Gastrocnemius medialis (tissue), 4 donors: ENCODE measurements at regions not wholly inside any gene's neighbourhood (a gene's known extent, or its start where the extent isn't known, plus 50 kb on each side); places are given as distances from the start of the nearest gene placed in this dataset.

Source experiments
- ATAC-seq, 2 donors: fragments of 150-250 bp; one replicate each; pipeline ENCODE4 v1.9.1; 2016
- DNase-seq, 2 donors: peaks; one replicate each; pipeline ENCODE4 v3.0.0-alpha.2; 2019
- H3K27ac ChIP-seq, 4 donors: fragments of 200-600 bp; sonication (generic); 1 replicate in 1 of 4; 2 replicates in 3 of 4; pipeline ENCODE4 v1.5.1; 2016 to 2018; ENCODE audit warnings: mild to moderate bottlenecking in 2 of 4, moderate library complexity in 1 of 4
- H3K27me3 ChIP-seq, 3 donors: fragments of 200-600 bp; sonication (generic) in 2 of 3; 1 replicate in 1 of 3; 2 replicates in 2 of 3; pipeline versions ENCODE4 v1.5.1 to v1.6.0; 2016 to 2019; ENCODE audit warnings: mild to moderate bottlenecking in 1 of 3, moderate library complexity in 1 of 3
- H3K36me3 ChIP-seq, 2 donors: fragments of 200-600 bp; sonication (generic) in 1 of 2; one replicate each; pipeline ENCODE4 v1.5.1; 2017 to 2018
- H3K4me1 ChIP-seq, 2 donors: fragments of 200-600 bp; sonication (generic) in 1 of 2; one replicate each; pipeline ENCODE4 v1.5.1; 2016 to 2017; ENCODE audit warnings: mild to moderate bottlenecking in 2 of 2
- H3K4me3 ChIP-seq, 4 donors: fragments of 200-600 bp; sonication (generic) in 3 of 4; 1 replicate in 1 of 4; 2 replicates in 3 of 4; pipeline ENCODE4 v1.5.1; 2016 to 2019; ENCODE audit warnings: mild to moderate bottlenecking in 2 of 4
- H3K9me3 ChIP-seq, 3 donors: fragments of 200-600 bp; sonication (generic) in 2 of 3; 1 replicate in 1 of 3; 2 replicates in 2 of 3; pipeline ENCODE4 v1.5.1; 2016 to 2019
- POLR2A ChIP-seq, 2 donors: fragments of 450-650 bp; IDR thresholded peaks; one replicate each; pipeline ENCODE4 v1.6.1; 2017; ENCODE audit warnings: antibody characterized with exemption in 2 of 2, mild to moderate bottlenecking in 2 of 2, moderate library complexity in 2 of 2
- in situ Hi-C, 4 donors: fragments of 200-750 bp; cut with MboI; loops; one replicate each; pipeline versions ENCODE4 v1.15.0 to v1.8.0; 2017; ENCODE audit warnings: low sequenced_read_pairs in 4 of 4
- intact Hi-C: fragments of 100-400 bp; cut with DNase I; formaldehyde crosslinking; loops from one replicate; pipeline ENCODE4 v1.15.1; 2023; ENCODE audit warnings: low total_unique reads
- TF ChIP-seq, protein P1 (sequence below), 5 experiments: fragments of 450-650 bp in 3 of 5; fragments of 200-600 bp in 2 of 5; sonication (generic) in 2 of 5; IDR thresholded peaks in 4 of 5; conservative IDR thresholded peaks in 1 of 5; 1 replicate in 4 of 5; 2 replicates in 1 of 5; pipeline ENCODE4 v1.5.1; 2016 to 2019; ENCODE audit warnings: antibody characterized with exemption in 5 of 5, mild to moderate bottlenecking in 3 of 5, moderate library complexity in 3 of 5

DNA sequence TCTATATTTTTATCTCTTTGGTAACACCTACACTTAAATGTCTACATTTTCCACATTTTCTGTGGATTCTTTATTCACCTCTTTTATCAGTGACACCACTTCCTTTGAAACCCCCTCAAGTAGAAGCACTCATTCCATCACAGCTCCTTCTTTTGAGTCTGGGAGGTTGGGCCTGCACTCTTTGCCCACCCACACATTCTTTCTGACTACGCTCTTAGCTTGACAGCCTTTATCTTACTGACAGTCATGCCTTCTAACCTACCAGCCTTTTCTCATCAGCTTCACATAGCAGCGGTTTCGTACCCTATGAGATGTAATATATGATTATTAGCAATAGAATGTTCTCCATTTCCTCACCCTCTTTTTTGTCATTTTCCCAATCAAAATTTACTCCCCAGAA, 151.9 kb downstream of the TNFSF18 start:
- no peaks in the 10 kb centered on the region for H3K9me3 ChIP-seq
- DNase-seq (no peak), ATAC-seq (no peak)
- H3K27ac ChIP-seq: no peak overlapping the region
- no peak for TF ChIP-seq POLR2A (IDR thresholded peaks at IDR 0.05)
- TF ChIP-seq, protein P1, sequence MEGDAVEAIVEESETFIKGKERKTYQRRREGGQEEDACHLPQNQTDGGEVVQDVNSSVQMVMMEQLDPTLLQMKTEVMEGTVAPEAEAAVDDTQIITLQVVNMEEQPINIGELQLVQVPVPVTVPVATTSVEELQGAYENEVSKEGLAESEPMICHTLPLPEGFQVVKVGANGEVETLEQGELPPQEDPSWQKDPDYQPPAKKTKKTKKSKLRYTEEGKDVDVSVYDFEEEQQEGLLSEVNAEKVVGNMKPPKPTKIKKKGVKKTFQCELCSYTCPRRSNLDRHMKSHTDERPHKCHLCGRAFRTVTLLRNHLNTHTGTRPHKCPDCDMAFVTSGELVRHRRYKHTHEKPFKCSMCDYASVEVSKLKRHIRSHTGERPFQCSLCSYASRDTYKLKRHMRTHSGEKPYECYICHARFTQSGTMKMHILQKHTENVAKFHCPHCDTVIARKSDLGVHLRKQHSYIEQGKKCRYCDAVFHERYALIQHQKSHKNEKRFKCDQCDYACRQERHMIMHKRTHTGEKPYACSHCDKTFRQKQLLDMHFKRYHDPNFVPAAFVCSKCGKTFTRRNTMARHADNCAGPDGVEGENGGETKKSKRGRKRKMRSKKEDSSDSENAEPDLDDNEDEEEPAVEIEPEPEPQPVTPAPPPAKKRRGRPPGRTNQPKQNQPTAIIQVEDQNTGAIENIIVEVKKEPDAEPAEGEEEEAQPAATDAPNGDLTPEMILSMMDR (IDR thresholded peaks at IDR 0.05 in 4 of 5, conservative IDR thresholded peaks at IDR 0.05 in 1 of 5): no peak
- in situ Hi-C loops: no loop called here
- intact Hi-C loops: no loop called here
- H3K36me3 ChIP-seq: no peaks in the 10 kb centered on the region
- no peak overlapping the region for H3K4me3 ChIP-seq
- peaks cover 8 to 16% of the 10 kb centered on the region in 2 donors for H3K4me1 ChIP-seq
- no peaks in the 10 kb centered on the region for H3K27me3 ChIP-seq

DNA sequence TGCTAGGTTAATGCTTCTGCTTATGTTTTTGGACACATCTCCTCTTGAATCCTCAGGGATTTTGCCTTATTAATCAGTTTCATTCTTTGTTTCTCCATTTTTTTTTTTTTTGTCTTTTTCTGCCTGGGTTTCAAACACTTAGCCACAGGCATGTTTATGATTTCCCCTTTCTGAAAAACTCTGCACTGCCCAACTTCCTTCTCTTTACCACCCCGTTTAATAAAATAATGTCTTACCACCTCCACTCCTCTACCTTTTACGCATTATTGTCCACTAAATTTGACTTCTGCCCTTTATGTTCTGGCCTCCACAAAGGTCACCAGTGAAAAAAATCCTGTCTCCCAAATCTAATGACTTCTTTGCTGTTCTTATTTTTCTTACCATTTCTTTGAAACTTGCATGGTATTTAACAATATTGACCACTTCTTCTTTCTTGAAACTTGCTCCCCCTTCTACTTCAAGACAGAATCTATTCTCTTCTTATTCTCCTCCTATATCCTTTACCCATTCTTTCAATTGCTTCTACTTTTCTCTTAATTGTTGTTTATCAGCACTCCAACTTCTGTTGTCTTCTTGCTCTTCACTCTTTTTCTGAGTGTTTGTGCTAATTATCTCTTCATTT, 150.3 kb downstream of the TNFSF18 start:
- Histone ChIP-seq H3K9me3 (no peaks in the 10 kb centered on the region), H3K4me3 (no peak overlapping the region), H3K36me3 (no peaks in the 10 kb centered on the region), H3K4me1 (peaks cover 4% of the 10 kb centered on the region in 2 donors), H3K27ac (no peak overlapping the region), H3K27me3 (no peaks in the 10 kb centered on the region)
- ATAC-seq (no peak), DNase-seq (no peak)
- in situ Hi-C loops (no loop called here), intact Hi-C loops (no loop called here)
- TF ChIP-seq POLR2A (IDR thresholded peaks at IDR 0.05): no peak
- TF ChIP-seq, protein P1 (IDR thresholded peaks at IDR 0.05 in 4 of 5, conservative IDR thresholded peaks at IDR 0.05 in 1 of 5): no peak

DNA sequence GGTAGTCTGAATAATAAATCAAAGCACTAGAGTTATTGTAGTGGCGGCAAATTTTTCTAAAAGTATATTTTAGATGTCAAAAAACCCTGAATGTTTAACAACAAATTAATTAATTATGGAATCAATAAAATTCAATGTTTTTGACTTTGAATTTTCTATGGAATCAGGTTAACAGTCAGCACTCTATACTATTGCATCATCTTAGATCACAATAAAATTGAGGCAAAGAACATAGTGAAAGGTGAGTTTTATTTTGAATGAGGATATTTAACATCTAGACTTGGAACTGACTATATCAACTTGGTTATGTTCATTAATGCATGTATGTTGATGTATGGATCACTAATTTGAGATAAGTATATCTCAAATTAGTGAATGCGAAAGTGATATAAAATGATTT, 148.5 kb downstream of the TNFSF18 start:
- ATAC-seq: no peak
- Histone ChIP-seq H3K27ac (no peak overlapping the region), H3K27me3 (no peaks in the 10 kb centered on the region), H3K36me3 (no peaks in the 10 kb centered on the region), H3K4me3 (no peak overlapping the region), H3K4me1 (no peaks in the 10 kb centered on the region), H3K9me3 (no peaks in the 10 kb centered on the region)
- TF ChIP-seq, protein P1 (IDR thresholded peaks at IDR 0.05 in 4 of 5, conservative IDR thresholded peaks at IDR 0.05 in 1 of 5): no peak
- no peak for TF ChIP-seq POLR2A (IDR thresholded peaks at IDR 0.05)
- DNase-seq: no peak
- intact Hi-C loops (no loop called here), in situ Hi-C loops (no loop called here)

DNA sequence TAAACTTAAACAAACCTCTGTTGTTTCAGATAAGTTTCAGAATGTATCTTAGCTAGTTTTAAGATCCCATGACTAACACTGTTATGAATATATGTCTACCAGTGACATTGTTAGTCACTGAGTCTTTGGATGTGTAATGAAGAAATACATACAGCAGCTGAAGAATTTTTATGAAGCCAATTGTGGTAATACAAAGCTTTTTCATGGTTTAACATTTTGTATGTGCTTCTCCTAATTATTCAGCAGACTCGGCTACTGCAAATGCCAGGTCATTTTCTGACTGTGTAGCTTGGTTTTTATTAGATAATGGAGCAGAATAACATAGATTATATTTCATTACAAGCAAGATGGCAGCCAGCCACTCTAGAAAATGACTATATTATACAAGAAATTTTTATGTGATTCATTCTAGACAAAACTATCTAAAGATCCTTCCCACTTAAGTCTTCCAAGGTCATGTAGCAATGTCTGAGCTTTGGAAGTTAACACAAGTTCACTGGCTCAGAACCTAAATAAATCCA, 147.8 kb downstream of the TNFSF18 start:
- in situ Hi-C loops (no loop called here), intact Hi-C loops (no loop called here)
- Histone ChIP-seq H3K9me3 (no peaks in the 10 kb centered on the region), H3K27me3 (no peaks in the 10 kb centered on the region), H3K36me3 (no peaks in the 10 kb centered on the region), H3K4me1 (no peaks in the 10 kb centered on the region), H3K27ac (no peak overlapping the region), H3K4me3 (no peak overlapping the region)
- DNase-seq (no peak), ATAC-seq (no peak)
- no peak for TF ChIP-seq POLR2A (IDR thresholded peaks at IDR 0.05)

DNA sequence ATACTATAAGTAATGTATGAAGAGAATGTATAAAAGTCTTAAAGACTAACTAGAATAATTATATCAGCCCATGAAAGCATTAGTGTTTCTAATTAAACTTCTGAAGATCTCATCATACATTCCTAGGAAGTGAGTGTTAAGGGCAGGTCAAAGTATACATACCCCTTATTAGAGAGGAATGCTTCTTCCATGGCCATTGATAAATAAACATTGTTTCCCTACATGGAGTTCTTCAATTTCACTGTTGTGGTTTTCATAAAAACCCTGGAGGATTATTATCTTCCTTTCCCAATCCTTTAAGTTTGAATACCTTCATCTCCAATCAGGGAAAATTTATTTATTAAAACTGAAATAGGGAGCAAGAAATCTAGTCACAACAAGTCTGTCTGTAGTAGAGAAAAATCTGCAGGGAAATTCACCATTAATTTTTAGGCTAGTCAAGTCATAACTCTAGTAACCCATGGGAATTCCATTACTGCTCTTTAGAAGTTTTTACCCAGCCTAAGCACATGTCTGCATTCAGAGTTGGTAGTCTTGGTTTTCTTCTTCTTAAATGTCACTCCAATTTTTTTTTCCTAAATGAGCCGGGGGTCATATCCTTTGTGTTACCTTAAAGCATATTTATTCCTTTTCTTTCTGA, 147.0 kb downstream of the TNFSF18 start:
- ATAC-seq: no peak
- Histone ChIP-seq H3K27me3 (no peaks in the 10 kb centered on the region), H3K4me3 (no peak overlapping the region), H3K4me1 (no peaks in the 10 kb centered on the region), H3K36me3 (no peaks in the 10 kb centered on the region), H3K27ac (no peak overlapping the region), H3K9me3 (no peaks in the 10 kb centered on the region)
- intact Hi-C loops (no loop called here), in situ Hi-C loops (no loop called here)
- no peak for TF ChIP-seq POLR2A (IDR thresholded peaks at IDR 0.05)
- TF ChIP-seq, protein P1 (IDR thresholded peaks at IDR 0.05 in 4 of 5, conservative IDR thresholded peaks at IDR 0.05 in 1 of 5): no peak
- no peak for DNase-seq
